ENCODE measurements at regions not wholly inside any gene's neighbourhood (a gene's known extent, or its start where the extent isn't known, plus 50 kb on each side); places are given as distances from the start of the nearest gene placed in this dataset.

DNA sequence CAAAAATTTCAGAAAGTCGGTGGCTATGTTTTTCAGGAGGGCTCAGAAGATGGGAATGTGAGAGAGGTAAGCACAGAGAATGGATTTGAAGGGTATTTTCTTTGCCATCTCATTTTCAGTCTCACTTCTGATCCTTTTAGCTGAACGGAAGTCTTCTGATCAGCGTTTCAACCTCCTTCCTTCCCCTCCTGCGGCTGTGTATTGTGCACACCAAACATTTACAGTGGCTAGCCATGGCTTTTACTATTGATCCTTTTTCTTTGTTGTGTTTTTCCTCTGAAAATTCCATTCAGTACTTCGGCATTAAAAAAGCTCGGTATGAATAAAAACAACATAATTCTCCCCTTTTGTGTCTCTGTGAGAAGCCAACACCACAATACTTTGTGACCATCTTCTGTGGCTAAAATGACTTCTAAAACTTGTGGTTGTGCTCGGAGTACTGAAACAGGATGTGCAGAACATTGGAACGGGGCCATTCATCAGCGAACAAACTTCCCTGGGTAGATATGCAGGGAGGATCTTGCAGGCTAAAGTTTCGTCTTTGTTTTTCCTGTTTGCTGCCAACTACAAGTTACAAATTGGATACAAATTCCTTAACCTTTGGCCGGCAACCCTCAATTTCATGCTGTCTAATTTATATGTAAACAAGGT lies 260.8 kb upstream of the FAM98A start:
- TF ChIP-seq, protein P1, sequence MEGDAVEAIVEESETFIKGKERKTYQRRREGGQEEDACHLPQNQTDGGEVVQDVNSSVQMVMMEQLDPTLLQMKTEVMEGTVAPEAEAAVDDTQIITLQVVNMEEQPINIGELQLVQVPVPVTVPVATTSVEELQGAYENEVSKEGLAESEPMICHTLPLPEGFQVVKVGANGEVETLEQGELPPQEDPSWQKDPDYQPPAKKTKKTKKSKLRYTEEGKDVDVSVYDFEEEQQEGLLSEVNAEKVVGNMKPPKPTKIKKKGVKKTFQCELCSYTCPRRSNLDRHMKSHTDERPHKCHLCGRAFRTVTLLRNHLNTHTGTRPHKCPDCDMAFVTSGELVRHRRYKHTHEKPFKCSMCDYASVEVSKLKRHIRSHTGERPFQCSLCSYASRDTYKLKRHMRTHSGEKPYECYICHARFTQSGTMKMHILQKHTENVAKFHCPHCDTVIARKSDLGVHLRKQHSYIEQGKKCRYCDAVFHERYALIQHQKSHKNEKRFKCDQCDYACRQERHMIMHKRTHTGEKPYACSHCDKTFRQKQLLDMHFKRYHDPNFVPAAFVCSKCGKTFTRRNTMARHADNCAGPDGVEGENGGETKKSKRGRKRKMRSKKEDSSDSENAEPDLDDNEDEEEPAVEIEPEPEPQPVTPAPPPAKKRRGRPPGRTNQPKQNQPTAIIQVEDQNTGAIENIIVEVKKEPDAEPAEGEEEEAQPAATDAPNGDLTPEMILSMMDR (IDR thresholded peaks at IDR 0.05; ENCODE audit: low read depth, low read length, missing control alignments), result no peak
- no peak overlapping the region for H3K4me3 ChIP-seq (replicated peaks; ENCODE audit: low read depth, low read length)
- DNase-seq (ENCODE audit: extremely low read depth, low read depth), result no peak

- TF ChIP-seq, protein P1 (IDR thresholded peaks at IDR 0.05; ENCODE audit: low read depth, low read length, missing control alignments), result no peak
- no peak for DNase-seq (ENCODE audit: extremely low read depth, low read depth)
- H3K4me3 ChIP-seq (replicated peaks; ENCODE audit: low read depth, low read length), result no peak overlapping the region
These were observed 260.1 kb upstream of the FAM98A start for GRCh38 chr2:33859176-33859575.

GRCh38 chr2:33848486-33848885 lies 249.4 kb upstream of the FAM98A start:
- TF ChIP-seq, protein P1 (IDR thresholded peaks at IDR 0.05; ENCODE audit: low read depth, low read length, missing control alignments), result no peak
- DNase-seq (ENCODE audit: extremely low read depth, low read depth), result no peak
- no peak overlapping the region for H3K4me3 ChIP-seq (replicated peaks; ENCODE audit: low read depth, low read length)

DNA sequence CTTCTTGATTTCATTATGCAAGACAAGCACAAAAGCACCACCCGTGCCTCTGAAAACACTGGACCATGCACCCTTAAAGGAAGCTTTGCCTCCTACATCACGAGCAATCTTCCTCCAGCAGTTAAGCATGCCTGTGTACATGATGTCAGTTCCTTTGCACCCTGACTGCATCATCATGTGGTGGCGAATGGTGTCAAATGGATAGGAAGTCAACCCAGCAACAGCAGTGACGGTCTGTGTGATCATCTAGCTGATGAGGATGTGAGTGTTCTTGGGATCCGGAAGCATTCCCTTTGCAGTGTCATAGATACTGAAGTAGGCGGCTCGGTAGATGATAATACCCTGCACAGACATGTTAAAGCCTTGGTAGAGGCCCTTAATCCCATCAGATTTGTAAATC lies 240.7 kb upstream of the FAM98A start:
- TF ChIP-seq, protein P1 (IDR thresholded peaks at IDR 0.05; ENCODE audit: low read depth, low read length, missing control alignments), result no peak
- H3K4me3 ChIP-seq (replicated peaks; ENCODE audit: low read depth, low read length), result no peak overlapping the region
- DNase-seq (ENCODE audit: extremely low read depth, low read depth), result no peak

DNA sequence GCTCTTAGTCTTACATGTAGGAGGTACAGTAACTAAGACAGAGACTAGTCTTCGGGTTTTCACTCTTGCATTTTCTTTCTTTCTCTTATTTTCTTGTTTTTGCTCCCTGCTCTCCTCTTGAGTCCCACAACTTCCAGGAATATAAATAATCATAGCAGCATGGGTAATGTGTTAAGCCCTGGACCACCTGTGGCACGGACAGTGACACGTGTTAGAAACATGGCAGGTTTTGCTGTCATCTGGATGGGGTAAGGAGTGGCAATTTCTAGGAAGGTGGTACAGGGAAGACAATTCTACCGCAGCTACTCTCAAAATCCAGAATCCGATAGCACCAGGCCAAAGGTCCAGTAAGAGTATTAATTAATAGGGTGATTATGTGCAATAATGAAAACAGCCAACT lies 237.5 kb upstream of the FAM98A start:
- TF ChIP-seq, protein P1 (IDR thresholded peaks at IDR 0.05; ENCODE audit: low read depth, low read length, missing control alignments), result no peak

DNA sequence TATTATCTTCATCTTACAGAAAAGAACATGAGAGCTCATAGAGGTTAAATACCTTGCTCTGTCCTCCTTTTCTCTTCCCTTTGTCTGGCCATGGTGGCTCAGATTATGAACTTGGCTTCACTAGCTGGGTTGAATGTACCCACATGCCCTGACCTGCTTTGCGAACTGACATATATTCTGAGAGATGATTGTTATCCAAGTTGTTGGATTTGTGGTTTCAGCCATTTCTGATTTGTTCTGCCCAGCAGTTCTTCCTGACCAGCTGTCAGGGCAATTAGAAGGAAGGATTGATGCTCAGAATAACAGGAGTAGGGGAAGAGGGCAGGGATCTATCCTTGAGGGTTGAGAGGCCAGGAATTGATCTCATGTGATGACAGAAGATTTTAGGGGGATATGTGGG lies 236.8 kb upstream of the FAM98A start:
- no peak for DNase-seq (ENCODE audit: extremely low read depth, low read depth)
- TF ChIP-seq, protein P1 (IDR thresholded peaks at IDR 0.05; ENCODE audit: low read depth, low read length, missing control alignments), result no peak
- no peak overlapping the region for H3K4me3 ChIP-seq (replicated peaks; ENCODE audit: low read depth, low read length)

More for the DNA sequence above, 237.5 kb upstream of the FAM98A start:
- no peak overlapping the region for H3K4me3 ChIP-seq (replicated peaks; ENCODE audit: low read depth, low read length)
- DNase-seq (ENCODE audit: extremely low read depth, low read depth), result no peak

DNA sequence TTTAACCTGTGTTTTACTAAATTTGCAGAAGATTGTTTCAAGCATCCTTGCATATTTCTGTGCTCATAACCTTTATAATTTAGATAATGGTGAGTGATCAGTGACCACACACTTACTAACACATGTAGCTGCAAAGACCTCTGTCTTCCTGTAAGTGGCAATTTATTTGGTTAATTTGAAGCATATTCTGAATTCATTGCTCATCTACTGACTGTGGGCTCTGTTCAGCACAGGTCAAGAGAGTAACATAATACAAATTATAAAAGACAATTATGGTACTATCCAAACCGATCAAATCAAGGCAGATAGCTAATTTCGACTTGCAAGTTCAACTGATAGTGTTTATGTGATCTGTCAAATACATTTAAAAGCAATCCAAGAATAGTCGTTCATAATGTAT lies 223.9 kb upstream of the FAM98A start:
- TF ChIP-seq, protein P1 (IDR thresholded peaks at IDR 0.05; ENCODE audit: low read depth, low read length, missing control alignments), result no peak
- DNase-seq (ENCODE audit: extremely low read depth, low read depth), result no peak
- no peak overlapping the region for H3K4me3 ChIP-seq (replicated peaks; ENCODE audit: low read depth, low read length)

Data from HFF-Myc (cell line).